ENCODE measurements at regions not wholly inside any gene's neighbourhood (a gene's known extent, or its start where the extent isn't known, plus 50 kb on each side); places are given as distances from the start of the nearest gene placed in this dataset.
A peak's percentile ranks its signal among the peaks of the same experiment; 100 is the strongest.

GRCh38 chr15:77543159-77543882 lies 89.4 kb downstream of the LINGO1 start (continued):
- no peak for TF ChIP-seq ZNF609 (CRISPR knock-in tag; IDR thresholded peaks at IDR 0.05; ENCODE audit: borderline replicate concordance)
- TF ChIP-seq IFI16 (CRISPR knock-in tag; IDR thresholded peaks at IDR 0.05), result no peak
- peak in 1 of 2 experiments; percentile 29 for TF ChIP-seq E2F6 (IDR thresholded peaks at IDR 0.05; ENCODE audit: borderline replicate concordance in 1 of 2, extremely low read depth in 1 of 2, insufficient read depth in 1 of 2, insufficient read length in 1 of 2, low read depth in 1 of 2, low read length in 1 of 2, poor library complexity in 1 of 2, severe bottlenecking in 1 of 2)
- TF ChIP-seq ZC3H8 (IDR thresholded peaks at IDR 0.05), result no peak
- no peak for TF ChIP-seq FIP1L1 (IDR thresholded peaks at IDR 0.05; ENCODE audit: low read depth, low read length, poor library complexity, severe bottlenecking)
- TF ChIP-seq TCF7L2 (IDR thresholded peaks at IDR 0.05; ENCODE audit: low read depth, low read length), result no peak
- TF ChIP-seq FOXO4 (CRISPR knock-in tag; IDR thresholded peaks at IDR 0.05), result no peak
- 0 out of 2 replicates have a peak, but pooled peaks have one; percentile 7 for TF ChIP-seq TEAD4 (IDR thresholded peaks at IDR 0.05; ENCODE audit: low read length)
- no peak for TF ChIP-seq TEAD4 (CRISPR knock-in tag; IDR thresholded peaks at IDR 0.05; ENCODE audit: borderline replicate concordance)
- TF ChIP-seq KAT7 (CRISPR knock-in tag; IDR thresholded peaks at IDR 0.05; ENCODE audit: borderline replicate concordance), result no peak
- TF ChIP-seq CREBBP (IDR thresholded peaks at IDR 0.05; ENCODE audit: low read depth, low read length), result no peak
- no peak for TF ChIP-seq MYNN (IDR thresholded peaks at IDR 0.05)
- TF ChIP-seq MYNN (CRISPR knock-in tag; IDR thresholded peaks at IDR 0.05), result no peak
- no peak for TF ChIP-seq RBM34 (IDR thresholded peaks at IDR 0.05; ENCODE audit: borderline replicate concordance, insufficient read depth, low read length)
- no peak for TF ChIP-seq POLR3G (IDR thresholded peaks at IDR 0.05; ENCODE audit: extremely low read depth, insufficient read length, insufficient replicate concordance)
- no peak for TF ChIP-seq DNMT1 (IDR thresholded peaks at IDR 0.05)
- TF ChIP-seq MTF1 (CRISPR knock-in tag; IDR thresholded peaks at IDR 0.05; ENCODE audit: borderline replicate concordance), result no peak
- no peak for TF ChIP-seq ZHX1 (conservative IDR thresholded peaks at IDR 0.05; ENCODE audit: low read length)

Data from K562 (cell line).